Caco-2 (cell line): ENCODE measurements at regions not wholly inside any gene's neighbourhood (a gene's known extent, or its start where the extent isn't known, plus 50 kb on each side); places are given as distances from the start of the nearest gene placed in this dataset.

Source experiments
- BruUV-seq: library from RNA; stranded (reverse); fragments of 400-500 nt; replicated peaks from 2 replicates; lab custom pipeline; 2021; lab: Mats Ljungman, UMichigan
- CTCF ChIA-PET: fragments of 300-600 bp; sonication (Branson Sonifier 250); formaldehyde crosslinking; loops from one replicate; lab custom pipeline; 2022; ENCODE audit warnings: antibody characterized with exemption; lab: Charles Lee
- POLR2A ChIA-PET: fragments of 300-600 bp; sonication (Branson Sonifier 250); formaldehyde crosslinking; loops from one replicate; lab custom pipeline; 2022; ENCODE audit warnings: antibody characterized with exemption; lab: Charles Lee
- DNase-seq, 2 experiments: peaks; one replicate each; pipeline versions ENCODE4 v3.0.0 to v3.0.0-alpha.2; 2020 to 2022
- H3K27me3 ChIP-seq: replicated peaks from 2 replicates; pipeline ENCODE4 v1.6.0; 2011; ENCODE audit warnings: low read length; ENCODE audit not compliant: control insufficient read depth, insufficient read depth
- H3K36me3 ChIP-seq: 2 replicates; pipeline ENCODE4 v1.5.1; 2011; ENCODE audit warnings: low read length; ENCODE audit not compliant: control insufficient read depth, insufficient read depth
- H3K4me1 ChIP-seq: fragments of 250-450 bp; sonication (Bioruptor Pico); 2 replicates; pipeline ENCODE4 v1.5.1; 2020; ENCODE audit warnings: mild to moderate bottlenecking
- H3K4me3 ChIP-seq: 2 replicates; pipeline ENCODE4 v1.5.1; 2011; ENCODE audit warnings: low read depth, mild to moderate bottlenecking, control low read depth, low read length
- H3K9me3 ChIP-seq: fragments of 250-450 bp; sonication (Bioruptor Pico); 2 replicates; pipeline ENCODE4 v1.5.1; 2020; ENCODE audit warnings: mild to moderate bottlenecking, moderate library complexity
- H3K27ac Mint-ChIP-seq: one replicate; pipeline ENCODE4 v1.8.0; 2022; ENCODE audit warnings: mixed read lengths; ENCODE audit not compliant: unreplicated experiment
- H3K27me3 Mint-ChIP-seq: one replicate; pipeline ENCODE4 v1.8.0; 2022; ENCODE audit warnings: mixed read lengths; ENCODE audit not compliant: insufficient read depth, unreplicated experiment
- H3K36me3 Mint-ChIP-seq: one replicate; pipeline ENCODE4 v1.8.0; 2022; ENCODE audit warnings: mild to moderate bottlenecking, mixed read lengths; ENCODE audit not compliant: insufficient read depth, unreplicated experiment
- H3K4me1 Mint-ChIP-seq: one replicate; pipeline ENCODE4 v1.8.0; 2022; ENCODE audit warnings: low read depth, mixed read lengths; ENCODE audit not compliant: unreplicated experiment
- H3K4me3 Mint-ChIP-seq: one replicate; pipeline ENCODE4 v1.8.0; 2022; ENCODE audit warnings: mild to moderate bottlenecking, moderate library complexity, mixed read lengths; ENCODE audit not compliant: unreplicated experiment
- H3K9me3 Mint-ChIP-seq: one replicate; pipeline ENCODE4 v1.8.0; 2022; ENCODE audit warnings: mixed read lengths; ENCODE audit not compliant: unreplicated experiment
- CTCF ChIP-seq, 2 experiments: fragments of 200-600 bp in 1 of 2; IDR thresholded peaks; 1 replicate in 1 of 2; 2 replicates in 1 of 2; pipeline versions ENCODE4 v1.5.1 to v1.8.0; 2011 to 2022; ENCODE audit warnings: antibody characterized with exemption in 1 of 2, control low read depth in 1 of 2, inconsistent platforms in 1 of 2, low read depth in 1 of 2, low read length in 1 of 2, mild to moderate bottlenecking in 1 of 2, moderate library complexity in 1 of 2; ENCODE audit not compliant: insufficient read depth in 1 of 2, severe bottlenecking in 1 of 2, unreplicated experiment in 1 of 2
- intact Hi-C: fragments of 100-400 bp; cut with micrococcal nuclease; formaldehyde crosslinking; loops from one replicate; pipeline ENCODE4 v1.10.0; 2022; ENCODE audit not compliant: unreplicated experiment

- H3K4me1 Mint-ChIP-seq: peaks cover 6% of the 10 kb centered on the region
- CTCF ChIA-PET: interaction anchor here (0.6 kb wide), 1 partner anchor 98 kb away, joined by 3 read pairs; no protein-coding TSS in a partner anchor
Observed at GRCh38 chr7:33722383-33723101, 182.8 kb upstream of the BMPER start.

DNA sequence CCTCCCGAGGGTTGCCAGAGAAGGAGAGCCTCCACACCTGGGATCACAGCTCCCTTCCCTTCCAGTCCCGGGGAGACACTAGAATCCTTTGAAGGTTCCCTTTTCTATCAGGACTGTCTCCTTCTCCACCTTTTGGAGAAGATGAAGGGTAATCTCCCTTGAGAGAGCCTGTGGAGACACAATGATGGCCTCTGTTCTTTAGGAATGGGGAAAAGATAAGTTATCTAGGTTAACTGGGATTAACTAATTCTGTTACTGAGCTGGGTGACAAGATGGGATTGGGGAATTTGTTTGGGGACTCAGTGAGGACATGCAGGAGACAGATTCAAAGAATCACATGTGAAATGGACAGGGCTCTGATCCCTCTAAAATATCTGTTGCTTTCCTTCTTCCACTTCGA is 181.1 kb upstream of the BMPER start:
- Mint-ChIP-seq H3K27ac (no peak overlapping the region), H3K9me3 (peaks cover 9% of the 10 kb centered on the region), H3K36me3 (no peaks in the 10 kb centered on the region), H3K4me1 (peaks cover 6% of the 10 kb centered on the region), H3K4me3 (no peak overlapping the region), H3K27me3 (no peaks in the 10 kb centered on the region)
- intact Hi-C loops: no loop called here
- Histone ChIP-seq H3K9me3 (no peaks in the 10 kb centered on the region; the same call in 1 of the 2 replicates), H3K4me3 (no peak overlapping the region), H3K27me3 (no peaks in the 10 kb centered on the region), H3K4me1 (peaks cover 46% of the 10 kb centered on the region), H3K36me3 (no peaks in the 10 kb centered on the region)
- DNase-seq: no peak
- CTCF ChIA-PET: no interaction called here
- BruUV-seq: no TSS peak
- no peak for TF ChIP-seq CTCF (IDR thresholded peaks at IDR 0.05; ENCODE audit: insufficient read depth in 1 of 2, low read depth in 1 of 2, low read length in 1 of 2, severe bottlenecking in 1 of 2, unreplicated experiment in 1 of 2)
- POLR2A ChIA-PET: no interaction called here

More at GRCh38 chr7:33722383-33723101, 182.8 kb upstream of the BMPER start:
- no peak for TF ChIP-seq CTCF (IDR thresholded peaks at IDR 0.05; ENCODE audit: insufficient read depth in 1 of 2, low read depth in 1 of 2, low read length in 1 of 2, severe bottlenecking in 1 of 2, unreplicated experiment in 1 of 2)
- peaks cover 46% of the 10 kb centered on the region for H3K4me1 ChIP-seq
- POLR2A ChIA-PET: no interaction called here
- DNase-seq: peak; percentile 74 to 88
- H3K4me3 ChIP-seq: no peak overlapping the region
- H3K27ac Mint-ChIP-seq: peak overlapping the region; percentile 82
- no TSS peak for BruUV-seq
- intact Hi-C loops: no loop called here
- H3K9me3 ChIP-seq: no peaks in the 10 kb centered on the region; the same call in 1 of the 2 replicates
- peak overlapping the region; percentile 16 for H3K4me3 Mint-ChIP-seq
- H3K36me3 Mint-ChIP-seq: no peaks in the 10 kb centered on the region
- H3K36me3 ChIP-seq: no peaks in the 10 kb centered on the region
- H3K27me3 ChIP-seq: no peaks in the 10 kb centered on the region
- no peaks in the 10 kb centered on the region for H3K27me3 Mint-ChIP-seq
- peaks cover 9% of the 10 kb centered on the region for H3K9me3 Mint-ChIP-seq

DNA sequence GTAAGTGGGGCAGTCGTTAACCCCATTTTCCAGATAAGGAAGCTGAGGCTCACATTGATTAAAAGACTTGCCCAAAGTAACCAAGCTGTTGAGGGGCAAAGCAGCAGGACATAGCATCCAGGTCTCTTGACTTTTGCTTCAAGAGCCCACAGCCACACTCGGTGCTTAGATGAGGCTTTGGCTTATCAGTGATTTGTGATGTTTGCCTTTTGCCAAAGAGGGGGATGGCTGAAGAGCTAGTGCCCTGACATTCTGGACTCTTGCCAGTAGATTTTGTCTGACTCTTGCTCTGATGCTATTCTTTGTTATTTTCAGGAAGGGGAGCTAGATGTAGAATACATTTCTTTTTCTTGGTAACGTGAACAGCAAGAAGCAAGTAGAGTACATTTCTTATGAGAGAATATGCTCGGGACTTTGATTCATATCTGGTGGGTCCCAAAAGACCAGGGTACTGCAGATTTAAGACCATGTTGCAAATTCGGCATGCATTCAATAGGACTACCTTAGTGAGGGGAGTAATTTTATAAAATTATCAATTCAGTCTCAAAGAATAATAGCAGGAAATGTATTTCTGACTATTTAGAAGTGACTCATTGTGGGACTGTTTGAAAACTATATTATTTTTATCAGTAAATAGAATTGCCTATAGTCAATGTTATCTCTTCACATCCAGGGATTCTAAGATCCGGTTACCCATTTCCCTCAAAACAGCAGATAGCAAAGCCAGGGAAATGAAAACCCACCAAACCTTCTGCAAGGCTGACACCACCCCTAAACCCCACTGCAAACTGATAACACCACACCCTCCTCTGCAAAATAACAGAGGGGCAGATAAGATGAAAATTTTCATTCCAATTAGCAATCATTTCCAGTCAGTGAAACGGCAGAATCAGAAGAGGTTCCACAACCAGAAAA is 180.0 kb upstream of the BMPER start:
- no peak overlapping the region for H3K4me3 ChIP-seq
- no peak for DNase-seq
- ChIA-PET CTCF (no interaction called here), POLR2A (no interaction called here)
- Mint-ChIP-seq H3K4me3 (no peak overlapping the region), H3K27me3 (no peaks in the 10 kb centered on the region), H3K4me1 (peaks cover 6% of the 10 kb centered on the region), H3K27ac (no peak overlapping the region), H3K9me3 (peaks cover 19% of the 10 kb centered on the region), H3K36me3 (no peaks in the 10 kb centered on the region)
- no TSS peak for BruUV-seq
- no peaks in the 10 kb centered on the region for H3K36me3 ChIP-seq
- no peak for TF ChIP-seq CTCF (IDR thresholded peaks at IDR 0.05; ENCODE audit: insufficient read depth in 1 of 2, low read depth in 1 of 2, low read length in 1 of 2, severe bottlenecking in 1 of 2, unreplicated experiment in 1 of 2)
- intact Hi-C loops: no loop called here
- peaks cover 46% of the 10 kb centered on the region for H3K4me1 ChIP-seq
- H3K9me3 ChIP-seq: no peaks in the 10 kb centered on the region; the same call in 1 of the 2 replicates
- no peaks in the 10 kb centered on the region for H3K27me3 ChIP-seq
